ENCODE measurements at regions not wholly inside any gene's neighbourhood (a gene's known extent, or its start where the extent isn't known, plus 50 kb on each side); places are given as distances from the start of the nearest gene placed in this dataset.

GRCh38 chr14:43215524-43215923 lies 1291.6 kb downstream of the FSCB start:
- WGBS, 4 donors = 55 to 63% (median 60%) methylated on average over 2 of the region's 2 CpGs
- Histone ChIP-seq H3K36me3 (no peaks in the 10 kb centered on the region), H3K27ac (no peak overlapping the region), H3K27me3 (no peaks in the 10 kb centered on the region), H3K4me3 (no peak overlapping the region), H3K9me3 (no peaks in the 10 kb centered on the region), H3K4me1 (no peaks in the 10 kb centered on the region)
- TF ChIP-seq CTCF (IDR thresholded peaks at IDR 0.05) (no peak), POLR2A (IDR thresholded peaks at IDR 0.05) (no peak)
- DNase-seq (no peak), ATAC-seq (no peak)
- intact Hi-C loops (cut with DNase I) = no loop called here

GRCh38 chr14:43207189-43207588 lies 1299.9 kb downstream of the FSCB start:
- WGBS, 4 donors = 79 to 89% (median 82%) methylated on average over 2 of the region's 2 CpGs
- DNase-seq (no peak), ATAC-seq (no peak)
- no peak overlapping the region for H3K4me3 ChIP-seq
- no peaks in the 10 kb centered on the region for H3K36me3 ChIP-seq
- no peaks in the 10 kb centered on the region for H3K27me3 ChIP-seq
- H3K27ac ChIP-seq = no peak overlapping the region
- peaks cover 0 to 4% (median 0%) of the 10 kb centered on the region in 12 donors for H3K9me3 ChIP-seq
- H3K4me1 ChIP-seq = no peaks in the 10 kb centered on the region
- intact Hi-C loops (cut with DNase I) = no loop called here
- TF ChIP-seq POLR2A (IDR thresholded peaks at IDR 0.05) = no peak
- no peak for TF ChIP-seq CTCF (IDR thresholded peaks at IDR 0.05)

- TF ChIP-seq POLR2A (IDR thresholded peaks at IDR 0.05) (no peak), CTCF (IDR thresholded peaks at IDR 0.05) (no peak)
These were observed 1302.3 kb downstream of the FSCB start for GRCh38 chr14:43204816-43205215.

GRCh38 chr14:43200519-43200918 lies 1306.6 kb downstream of the FSCB start:
- H3K36me3 ChIP-seq = no peaks in the 10 kb centered on the region
- H3K27ac ChIP-seq = no peak overlapping the region
- DNase-seq (no peak), ATAC-seq (no peak)
- no peaks in the 10 kb centered on the region for H3K27me3 ChIP-seq
- H3K9me3 ChIP-seq = peaks cover 0 to 3% (median 0%) of the 10 kb centered on the region in 12 donors
- WGBS, 4 donors = 55 to 69% (median 64%) methylated on average over 1 of the region's 1 CpG
- intact Hi-C loops (cut with DNase I) = no loop called here
- H3K4me3 ChIP-seq = no peak overlapping the region
- H3K4me1 ChIP-seq = no peaks in the 10 kb centered on the region
- TF ChIP-seq POLR2A (IDR thresholded peaks at IDR 0.05) (no peak), CTCF (IDR thresholded peaks at IDR 0.05) (no peak)

More at GRCh38 chr14:43204816-43205215, 1302.3 kb downstream of the FSCB start:
- Histone ChIP-seq H3K4me1 (no peaks in the 10 kb centered on the region), H3K27me3 (no peaks in the 10 kb centered on the region), H3K9me3 (peaks cover 0 to 4% (median 0%) of the 10 kb centered on the region in 12 donors), H3K36me3 (no peaks in the 10 kb centered on the region), H3K4me3 (no peak overlapping the region), H3K27ac (no peak overlapping the region)
- no peak for ATAC-seq
- DNase-seq = no peak
- 49 to 55% (median 52%) methylated on average over 2 of the region's 2 CpGs for WGBS, 4 donors
- intact Hi-C loops (cut with DNase I) = no loop called here
